A204.1 (cell line): ENCODE measurements at regions not wholly inside any gene's neighbourhood (a gene's known extent, or its start where the extent isn't known, plus 50 kb on each side); places are given as distances from the start of the nearest gene placed in this dataset.

Experiments used
- FAIRE-seq: peaks from 2 replicates; lab custom pipeline; 2012; peaks lifted over from hg19 to GRCh38; lab: Jason Lieb, UNC

GRCh38 chr4:156710365-156711192, 261.0 kb downstream of the PDGFC start:
- no peak for FAIRE-seq

- no peak for FAIRE-seq
Measured at GRCh38 chr4:156705311-156705710, 266.3 kb downstream of the PDGFC start.

- FAIRE-seq, result no peak
Measured at GRCh38 chr4:156695163-156695562, 276.4 kb downstream of the PDGFC start.

GRCh38 chr4:156694413-156694812, 277.2 kb downstream of the PDGFC start:
- FAIRE-seq, result no peak

GRCh38 chr4:156693557-156693956, 278.0 kb downstream of the PDGFC start:
- no peak for FAIRE-seq

GRCh38 chr4:156692016-156692415, 279.6 kb downstream of the PDGFC start:
- FAIRE-seq, result no peak

GRCh38 chr4:156690572-156690971, 281.0 kb downstream of the PDGFC start:
- FAIRE-seq, result no peak

- FAIRE-seq, result no peak
Measured at GRCh38 chr4:156686120-156686519, 285.5 kb downstream of the PDGFC start.

GRCh38 chr4:156685308-156685707, 286.3 kb downstream of the PDGFC start:
- FAIRE-seq, result peak; percentile 70

GRCh38 chr4:156677656-156678055, 293.9 kb downstream of the PDGFC start:
- FAIRE-seq, result no peak

GRCh38 chr4:156677131-156677531, 294.5 kb downstream of the PDGFC start:
- no peak for FAIRE-seq

GRCh38 chr4:156676116-156676851, 295.3 kb downstream of the PDGFC start:
- FAIRE-seq, result no peak

- FAIRE-seq, result no peak
Measured at GRCh38 chr4:156673483-156673882, 298.1 kb downstream of the PDGFC start.

- no peak for FAIRE-seq
Measured at GRCh38 chr4:156672492-156673305, 298.9 kb downstream of the PDGFC start.

GRCh38 chr4:156665780-156666366, 305.7 kb downstream of the PDGFC start:
- FAIRE-seq, result no peak

GRCh38 chr4:156663663-156664062, 307.9 kb downstream of the PDGFC start:
- no peak for FAIRE-seq

GRCh38 chr4:156662921-156663320, 308.7 kb downstream of the PDGFC start:
- FAIRE-seq, result no peak

GRCh38 chr4:156661555-156661954, 310.0 kb downstream of the PDGFC start:
- no peak for FAIRE-seq

GRCh38 chr4:156660465-156660864, 311.1 kb downstream of the PDGFC start:
- no peak for FAIRE-seq

- FAIRE-seq, result no peak
Measured at GRCh38 chr4:156659983-156660382, 311.6 kb downstream of the PDGFC start.

- FAIRE-seq, result no peak
Measured at GRCh38 chr4:156659570-156659969, 312.0 kb downstream of the PDGFC start.

- no peak for FAIRE-seq
Measured at GRCh38 chr4:156656896-156657295, 314.7 kb downstream of the PDGFC start.
